Gastrocnemius medialis (tissue), 4 donors: ENCODE measurements at regions not wholly inside any gene's neighbourhood (a gene's known extent, or its start where the extent isn't known, plus 50 kb on each side); places are given as distances from the start of the nearest gene placed in this dataset.

Experiments
- POLR2A ChIP-seq, 2 donors: fragments of 450-650 bp; IDR thresholded peaks; one replicate each; pipeline ENCODE4 v1.6.1; 2017; ENCODE audit warnings: antibody characterized with exemption in 2 of 2, mild to moderate bottlenecking in 2 of 2, moderate library complexity in 2 of 2
- TF ChIP-seq, protein P1 (sequence below), 5 experiments: fragments of 450-650 bp in 3 of 5; fragments of 200-600 bp in 2 of 5; sonication (generic) in 2 of 5; IDR thresholded peaks in 4 of 5; conservative IDR thresholded peaks in 1 of 5; 1 replicate in 4 of 5; 2 replicates in 1 of 5; pipeline ENCODE4 v1.5.1; 2016 to 2019; ENCODE audit warnings: antibody characterized with exemption in 5 of 5, mild to moderate bottlenecking in 3 of 5, moderate library complexity in 3 of 5

DNA sequence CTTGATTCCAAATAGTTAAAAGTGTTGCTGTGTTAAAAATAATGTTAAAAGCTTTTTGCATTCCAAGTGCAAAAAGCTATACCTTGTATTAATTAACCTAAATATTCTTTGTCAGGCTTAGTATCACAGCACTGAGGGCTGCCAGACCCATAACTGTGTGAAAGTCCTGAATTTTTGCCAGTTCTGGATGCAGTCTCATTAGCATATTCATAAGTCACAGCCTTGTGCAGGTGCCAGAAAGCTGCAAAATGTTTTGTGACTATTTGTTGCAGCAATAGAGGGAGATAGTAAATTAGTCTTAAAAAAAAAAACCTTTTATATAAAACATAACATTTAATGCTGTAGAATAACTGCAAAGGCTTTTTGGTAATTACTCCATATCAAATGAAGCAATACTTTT is 56.6 kb downstream of the SLITRK1 start:
- TF ChIP-seq POLR2A (IDR thresholded peaks at IDR 0.05): no peak
- TF ChIP-seq, protein P1, sequence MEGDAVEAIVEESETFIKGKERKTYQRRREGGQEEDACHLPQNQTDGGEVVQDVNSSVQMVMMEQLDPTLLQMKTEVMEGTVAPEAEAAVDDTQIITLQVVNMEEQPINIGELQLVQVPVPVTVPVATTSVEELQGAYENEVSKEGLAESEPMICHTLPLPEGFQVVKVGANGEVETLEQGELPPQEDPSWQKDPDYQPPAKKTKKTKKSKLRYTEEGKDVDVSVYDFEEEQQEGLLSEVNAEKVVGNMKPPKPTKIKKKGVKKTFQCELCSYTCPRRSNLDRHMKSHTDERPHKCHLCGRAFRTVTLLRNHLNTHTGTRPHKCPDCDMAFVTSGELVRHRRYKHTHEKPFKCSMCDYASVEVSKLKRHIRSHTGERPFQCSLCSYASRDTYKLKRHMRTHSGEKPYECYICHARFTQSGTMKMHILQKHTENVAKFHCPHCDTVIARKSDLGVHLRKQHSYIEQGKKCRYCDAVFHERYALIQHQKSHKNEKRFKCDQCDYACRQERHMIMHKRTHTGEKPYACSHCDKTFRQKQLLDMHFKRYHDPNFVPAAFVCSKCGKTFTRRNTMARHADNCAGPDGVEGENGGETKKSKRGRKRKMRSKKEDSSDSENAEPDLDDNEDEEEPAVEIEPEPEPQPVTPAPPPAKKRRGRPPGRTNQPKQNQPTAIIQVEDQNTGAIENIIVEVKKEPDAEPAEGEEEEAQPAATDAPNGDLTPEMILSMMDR (IDR thresholded peaks at IDR 0.05 in 4 of 5, conservative IDR thresholded peaks at IDR 0.05 in 1 of 5): no peak
